ENCODE measurements at regions not wholly inside any gene's neighbourhood (a gene's known extent, or its start where the extent isn't known, plus 50 kb on each side); places are given as distances from the start of the nearest gene placed in this dataset.

DNA sequence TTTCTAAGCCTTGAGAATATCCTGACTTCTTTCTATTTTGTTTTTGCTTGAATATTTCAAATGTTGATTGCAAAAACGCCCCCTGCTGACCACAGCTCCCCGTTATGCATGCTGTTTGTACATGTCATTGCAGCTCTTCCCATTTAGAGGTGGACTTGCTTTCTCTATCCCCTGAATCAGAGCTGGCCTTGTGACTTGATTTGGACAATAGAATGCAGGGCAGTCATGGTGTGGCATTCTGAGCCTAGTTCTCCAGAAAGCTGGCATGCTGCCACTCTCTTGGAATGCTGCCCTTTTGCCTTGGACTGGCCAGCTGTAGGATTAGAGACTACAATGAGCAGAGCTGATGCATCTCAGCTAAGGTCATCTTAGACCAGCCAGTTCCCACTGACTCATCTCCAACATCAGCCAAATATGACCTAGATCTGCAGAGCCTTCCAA lies 1561.5 kb downstream of the MRPL39 start:
- TF ChIP-seq CTCF (IDR thresholded peaks at IDR 0.05) (peak in 4 of 7 experiments; percentile 5 to 14 (median 10)), POLR2A (IDR thresholded peaks at IDR 0.05) (no peak)

Data from body of pancreas (tissue), 4 donors.